ENCODE measurements at regions not wholly inside any gene's neighbourhood (a gene's known extent, or its start where the extent isn't known, plus 50 kb on each side); places are given as distances from the start of the nearest gene placed in this dataset.

DNA sequence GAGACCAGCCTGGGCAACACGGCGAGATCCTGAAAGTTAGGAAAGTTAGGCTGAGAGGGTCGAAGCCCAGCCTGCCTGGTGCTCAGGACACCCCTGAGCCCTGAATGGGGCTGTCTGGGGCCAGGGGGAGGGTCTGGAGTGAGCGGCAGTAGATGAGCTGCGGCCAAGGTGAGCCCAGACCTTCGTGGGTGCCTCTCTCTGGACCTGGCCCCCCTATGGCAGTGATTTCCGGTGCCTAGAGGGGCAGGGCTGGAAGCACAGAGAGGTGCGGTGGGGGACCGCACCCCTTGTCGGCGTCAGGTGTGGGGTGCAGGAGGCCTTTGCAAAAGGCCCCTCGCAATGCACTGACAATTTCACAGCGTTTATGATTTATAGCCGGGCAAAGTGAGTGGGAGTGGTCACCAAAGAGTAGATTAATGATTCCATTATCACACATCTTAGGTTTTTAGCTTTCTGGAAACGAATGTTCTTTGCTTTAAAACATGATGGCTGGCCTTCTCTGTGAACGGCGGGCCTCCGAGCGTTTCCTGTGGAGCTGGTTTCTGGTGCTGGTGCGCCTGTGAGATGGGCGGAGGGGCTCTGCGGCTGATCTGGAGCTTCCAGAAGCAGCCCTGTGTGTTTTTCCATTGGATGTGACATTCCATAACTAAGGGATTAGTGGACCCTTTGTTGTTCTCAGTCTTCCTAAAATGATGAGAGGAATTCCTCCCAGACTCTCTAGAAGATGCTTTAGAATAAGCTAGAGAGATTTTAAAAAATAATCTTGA is 171.0 kb upstream of the ZNF32 start:
- no peak for DNase-seq (ENCODE audit: extremely low read depth in 1 of 11, low read depth in 9 of 11, low spot score in 4 of 11)

DNA sequence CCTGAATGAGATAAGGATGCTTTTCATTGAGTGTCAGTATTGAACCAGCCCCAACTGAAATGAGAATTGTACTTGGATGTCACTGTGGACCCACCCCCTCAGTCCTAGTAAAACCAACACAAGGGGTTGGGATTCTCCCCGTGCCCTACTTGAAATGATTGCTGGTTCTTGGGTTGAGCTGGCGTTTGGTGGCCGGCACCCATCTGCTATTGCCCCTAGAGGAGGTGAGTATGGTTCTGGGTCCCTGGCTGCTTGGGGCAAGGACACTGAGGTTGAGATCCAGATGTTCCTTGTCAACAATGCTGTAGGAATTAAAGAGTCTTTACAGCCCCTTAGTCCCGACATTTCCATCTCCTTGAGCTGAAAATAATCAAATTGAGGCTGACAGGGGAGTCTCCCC is 170.0 kb upstream of the ZNF32 start:
- no peak for DNase-seq (ENCODE audit: extremely low read depth in 1 of 11, low read depth in 9 of 11, low spot score in 4 of 11)

GRCh38 chr10:43817368-43817767 is 168.7 kb upstream of the ZNF32 start:
- DNase-seq (ENCODE audit: extremely low read depth in 1 of 11, low read depth in 9 of 11, low spot score in 4 of 11): no peak

DNA sequence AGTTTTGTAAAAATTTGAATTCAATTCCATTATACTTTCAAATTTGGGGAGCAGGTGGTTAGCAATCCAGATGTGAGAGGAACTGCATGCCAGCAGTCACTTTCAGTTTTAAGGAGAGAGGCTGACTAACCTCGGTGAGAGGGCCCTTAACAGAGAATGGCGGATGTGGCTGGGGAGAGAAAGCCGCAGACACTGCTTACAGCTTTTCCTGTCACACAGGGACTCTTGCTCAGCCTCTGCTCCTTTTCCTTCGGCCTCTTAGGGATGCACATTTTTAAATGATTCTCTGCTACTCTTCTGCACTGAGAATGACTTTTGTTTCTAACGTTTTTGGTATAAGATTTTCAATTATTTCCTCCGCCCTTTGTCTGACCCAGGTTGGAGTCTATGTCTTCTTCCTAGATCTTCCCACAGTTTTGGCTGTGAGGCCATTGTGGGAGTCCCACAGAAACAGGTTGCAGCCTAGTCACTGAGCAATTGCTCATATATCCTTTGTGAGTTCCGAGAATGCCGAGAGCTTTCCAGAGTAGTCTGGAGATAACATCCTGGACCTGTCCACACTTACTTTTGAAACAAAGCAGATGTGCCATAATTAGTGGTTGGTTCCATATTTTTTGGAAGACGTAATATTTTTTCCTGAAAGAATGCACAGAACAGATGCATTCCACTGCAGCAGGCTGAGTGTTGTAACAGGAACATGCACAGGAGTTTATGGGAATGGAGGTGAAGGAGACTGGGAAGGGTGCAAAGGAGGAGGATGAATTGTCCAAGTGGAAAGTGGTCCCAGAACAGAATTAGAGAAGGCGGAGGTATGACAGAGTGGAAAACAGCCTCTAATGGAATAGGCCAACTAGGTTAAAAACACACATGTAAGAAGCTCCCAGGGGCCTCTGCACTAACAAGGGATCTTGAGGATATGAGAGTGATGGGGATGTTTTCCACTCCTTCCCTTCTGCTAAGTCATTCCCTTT is 168.0 kb upstream of the ZNF32 start:
- DNase-seq (ENCODE audit: extremely low read depth in 1 of 11, low read depth in 9 of 11, low spot score in 4 of 11): no peak

GRCh38 chr10:43815181-43815885 is 166.7 kb upstream of the ZNF32 start:
- DNase-seq (ENCODE audit: extremely low read depth in 1 of 11, low read depth in 9 of 11, low spot score in 4 of 11): no peak

DNA sequence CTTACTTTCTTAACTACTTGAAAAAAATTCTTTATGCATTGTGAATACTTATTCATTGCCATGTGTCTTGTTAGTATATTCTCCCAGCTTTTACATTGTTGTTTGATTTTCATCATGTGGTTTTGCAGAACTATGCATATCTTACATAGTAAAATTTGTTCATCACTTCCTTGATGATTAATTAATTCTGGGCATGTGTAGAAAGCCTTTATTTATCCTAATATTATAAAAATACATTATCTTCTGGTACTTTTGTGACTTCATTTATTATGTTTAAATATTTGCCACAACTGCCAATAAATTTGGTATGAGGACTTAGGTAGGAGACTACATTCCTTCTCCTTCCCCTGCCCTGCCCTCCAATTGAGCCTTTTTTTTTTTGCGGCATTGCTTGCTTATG is 166.0 kb upstream of the ZNF32 start:
- DNase-seq (ENCODE audit: extremely low read depth in 1 of 11, low read depth in 9 of 11, low spot score in 4 of 11): no peak

DNA sequence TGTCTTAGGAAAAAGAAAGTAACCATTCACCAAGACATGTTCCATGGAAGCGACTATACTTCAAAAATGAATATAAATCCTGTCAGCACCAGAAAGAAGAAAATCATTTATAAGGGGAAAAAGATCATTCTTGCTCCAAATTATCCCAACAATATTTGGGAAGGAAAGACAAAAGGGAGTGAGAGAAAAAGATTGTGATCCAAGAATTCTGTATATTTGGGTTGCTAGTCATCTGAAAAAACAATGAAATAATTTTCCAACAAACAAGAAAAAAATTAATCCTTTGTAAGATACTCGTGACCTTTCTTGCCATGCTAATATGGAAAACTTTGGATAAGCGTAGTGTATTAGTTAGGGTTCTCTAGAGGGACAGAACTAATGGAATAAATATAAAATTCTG is 163.2 kb upstream of the ZNF32 start:
- DNase-seq (ENCODE audit: extremely low read depth in 1 of 11, low read depth in 9 of 11, low spot score in 4 of 11): no peak

GRCh38 chr10:43809211-43809930 is 160.7 kb upstream of the ZNF32 start:
- DNase-seq (ENCODE audit: extremely low read depth in 1 of 11, low read depth in 9 of 11, low spot score in 4 of 11): no peak

DNA sequence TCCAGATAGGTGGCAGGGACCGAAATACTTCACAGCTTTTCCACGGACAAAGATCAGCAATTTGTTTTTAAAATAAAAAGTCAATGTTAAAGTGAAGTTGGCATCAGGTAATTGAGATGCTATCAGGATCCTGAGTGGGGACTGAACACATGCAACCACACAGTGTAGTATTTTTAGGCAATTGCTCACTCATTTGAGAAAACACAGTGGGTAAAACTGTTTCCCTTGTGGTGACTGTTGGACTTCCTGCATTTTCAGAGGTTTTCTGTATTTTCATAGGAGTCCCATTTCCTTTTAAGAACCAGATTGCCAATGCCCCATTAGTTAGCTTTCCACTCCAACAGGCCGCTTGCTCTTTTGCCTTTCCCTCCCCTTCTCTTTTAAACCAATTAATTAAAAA is 159.5 kb upstream of the ZNF32 start:
- no peak for DNase-seq (ENCODE audit: extremely low read depth in 1 of 11, low read depth in 9 of 11, low spot score in 4 of 11)

- DNase-seq (ENCODE audit: extremely low read depth in 1 of 11, low read depth in 9 of 11, low spot score in 4 of 11): no peak
These were observed 158.4 kb upstream of the ZNF32 start for GRCh38 chr10:43806831-43807640.

DNA sequence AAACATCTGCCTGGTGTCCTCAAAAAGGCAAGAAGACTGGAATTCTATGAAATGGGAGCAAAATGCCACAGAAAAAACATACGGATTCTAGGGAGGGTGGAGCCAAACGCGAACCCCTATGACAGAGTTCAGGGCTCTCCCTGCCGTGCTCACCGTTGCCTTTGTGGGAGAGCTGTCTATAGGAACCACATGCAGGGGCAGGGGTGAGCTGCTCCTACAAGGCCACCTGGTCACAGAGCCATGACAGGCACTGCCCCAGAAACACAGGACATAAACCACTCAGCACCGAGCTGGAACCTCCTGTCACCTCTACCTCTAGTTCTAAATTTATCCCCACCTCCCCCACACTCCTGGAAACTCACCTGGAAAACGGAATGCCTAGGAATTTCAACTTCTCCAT is 155.1 kb upstream of the ZNF32 start:
- DNase-seq (ENCODE audit: extremely low read depth in 1 of 11, low read depth in 9 of 11, low spot score in 4 of 11): no peak

DNA sequence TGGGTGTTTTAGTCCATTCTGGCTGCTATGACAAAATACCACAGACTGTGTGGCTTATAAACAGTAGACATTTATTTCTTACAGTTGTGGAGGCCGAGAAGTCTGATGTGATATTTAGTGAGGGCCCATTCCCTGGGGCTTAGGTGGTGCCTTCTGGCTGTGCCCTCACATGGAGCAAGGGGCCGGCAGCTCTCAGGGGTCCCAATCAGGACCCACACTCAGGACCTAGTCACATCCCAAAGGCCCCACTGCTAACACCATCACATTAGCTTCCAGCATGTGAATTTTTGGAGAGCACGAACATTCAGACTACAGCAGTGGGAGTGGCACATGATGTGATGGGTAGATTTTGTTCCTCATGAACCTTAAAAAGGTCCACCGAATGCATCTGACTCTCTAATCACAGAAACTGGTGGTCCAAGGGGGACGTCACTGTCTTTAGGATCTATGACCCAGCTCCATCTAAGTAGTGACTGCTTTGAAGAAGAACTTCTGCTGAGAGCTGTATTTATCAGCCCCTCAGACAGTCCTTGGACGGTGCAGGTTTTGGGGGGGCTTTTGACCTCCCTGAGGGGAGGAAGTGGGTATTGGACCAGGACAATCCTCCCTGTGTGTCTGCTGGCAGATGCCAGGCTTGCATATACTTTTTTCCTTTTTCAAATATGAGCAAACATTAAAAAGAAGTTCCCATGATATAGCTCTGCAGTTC is 154.5 kb upstream of the ZNF32 start:
- no peak for DNase-seq (ENCODE audit: extremely low read depth in 1 of 11, low read depth in 9 of 11, low spot score in 4 of 11)

- DNase-seq (ENCODE audit: extremely low read depth in 1 of 11, low read depth in 9 of 11, low spot score in 4 of 11): no peak
These were observed 152.9 kb upstream of the ZNF32 start for GRCh38 chr10:43801626-43802025.

DNA sequence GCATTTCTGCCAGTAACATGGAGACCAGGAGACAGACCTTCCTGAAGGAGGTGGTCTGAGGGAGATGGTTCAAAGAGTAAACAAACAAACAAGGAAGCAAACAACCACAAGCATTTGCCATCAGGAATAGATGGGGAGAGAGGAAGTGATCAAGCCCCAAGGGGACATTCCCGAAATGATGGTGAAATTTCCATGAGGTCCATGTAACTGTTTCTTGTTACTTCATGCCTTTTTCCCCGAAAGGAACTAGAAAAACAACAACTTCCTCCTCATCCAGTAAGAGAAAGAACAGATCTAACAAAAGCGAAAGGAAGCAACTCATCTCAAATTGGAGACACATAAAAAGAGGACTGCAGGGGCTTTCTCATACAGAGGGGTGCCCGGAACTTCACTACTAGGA is 152.5 kb upstream of the ZNF32 start:
- no peak for DNase-seq (ENCODE audit: extremely low read depth in 1 of 11, low read depth in 9 of 11, low spot score in 4 of 11)

GRCh38 chr10:43796781-43797180 is 148.1 kb upstream of the ZNF32 start:
- no peak for DNase-seq (ENCODE audit: extremely low read depth in 1 of 11, low read depth in 9 of 11, low spot score in 4 of 11)

- no peak for DNase-seq (ENCODE audit: extremely low read depth in 1 of 11, low read depth in 9 of 11, low spot score in 4 of 11)
These were observed 147.0 kb upstream of the ZNF32 start for GRCh38 chr10:43795639-43796038.

- no peak for DNase-seq (ENCODE audit: extremely low read depth in 1 of 11, low read depth in 9 of 11, low spot score in 4 of 11)
These were observed 146.4 kb upstream of the ZNF32 start for GRCh38 chr10:43795093-43795492.

All from renal cortex interstitium (tissue), 11 donors.